Tibial nerve (tissue), 4 donors: ENCODE measurements at regions not wholly inside any gene's neighbourhood (a gene's known extent, or its start where the extent isn't known, plus 50 kb on each side); places are given as distances from the start of the nearest gene placed in this dataset.

ENCODE experiments used
- DNase-seq, 2 donors: peaks; one replicate each; pipeline ENCODE4 v3.0.0-alpha.2; 2019; ENCODE audit warnings: low spot score in 2 of 2
- H3K27ac ChIP-seq, 4 donors: fragments of 200-600 bp; sonication (generic) in 3 of 4; one replicate each; pipeline ENCODE4 v1.5.1; 2017 to 2019; ENCODE audit warnings: mild to moderate bottlenecking in 1 of 4
- H3K27me3 ChIP-seq, 2 donors: fragments of 200-600 bp; sonication (generic) in 1 of 2; one replicate each; pipeline versions ENCODE4 v1.5.1 to v1.6.0; 2017 to 2019
- H3K36me3 ChIP-seq, 3 donors: fragments of 200-600 bp; sonication (generic); one replicate each; pipeline ENCODE4 v1.5.1; 2018 to 2019
- H3K4me1 ChIP-seq, 4 donors: fragments of 200-600 bp; sonication (generic) in 3 of 4; one replicate each; pipeline ENCODE4 v1.5.1; 2017 to 2019
- H3K4me3 ChIP-seq, 4 donors: fragments of 200-600 bp; sonication (generic) in 3 of 4; one replicate each; pipeline ENCODE4 v1.5.1; 2017 to 2019; ENCODE audit warnings: mild to moderate bottlenecking in 1 of 4, moderate library complexity in 1 of 4
- H3K9me3 ChIP-seq, 4 donors: fragments of 200-600 bp; sonication (generic) in 3 of 4; one replicate each; pipeline ENCODE4 v1.5.1; 2017 to 2019
- CTCF ChIP-seq, 5 experiments: fragments of 200-600 bp in 3 of 5; fragments of 450-650 bp in 2 of 5; sonication (generic) in 3 of 5; IDR thresholded peaks; one replicate each; pipeline ENCODE4 v1.5.1; 2016 to 2019; ENCODE audit warnings: antibody characterized with exemption in 5 of 5, mild to moderate bottlenecking in 3 of 5, moderate library complexity in 2 of 5
- EP300 ChIP-seq, 2 donors: sonication (generic); formaldehyde crosslinking; IDR thresholded peaks; one replicate each; pipeline ENCODE4 v1.6.1; 2017; ENCODE audit warnings: antibody characterized with exemption in 2 of 2, mild to moderate bottlenecking in 1 of 2
- POLR2A ChIP-seq, 2 donors: fragments of 450-650 bp; IDR thresholded peaks; one replicate each; pipeline ENCODE4 v1.6.1; 2017; ENCODE audit warnings: antibody characterized with exemption in 2 of 2, mild to moderate bottlenecking in 2 of 2, moderate library complexity in 2 of 2
- WGBS, 2 donors: methylation state at CpG; one replicate each; pipeline ENCODE4 v1.1.5; 2018; 5-methylcytosine and 5-hydroxymethylcytosine counted together

GRCh38 chr4:104123021-104123420 is 371.7 kb downstream of the CXXC4 start:
- no peak for DNase-seq
- H3K9me3 ChIP-seq, result no peaks in the 10 kb centered on the region
- no peaks in the 10 kb centered on the region for H3K36me3 ChIP-seq
- 63 to 73% methylated on average over 4 of the region's 4 CpGs for WGBS, 2 donors
- H3K27me3 ChIP-seq, result no peaks in the 10 kb centered on the region
- no peaks in the 10 kb centered on the region for H3K4me1 ChIP-seq
- no peak overlapping the region for H3K27ac ChIP-seq
- no peak overlapping the region for H3K4me3 ChIP-seq
- no peak for TF ChIP-seq CTCF (IDR thresholded peaks at IDR 0.05)
- TF ChIP-seq EP300 (IDR thresholded peaks at IDR 0.05), result no peak
- no peak for TF ChIP-seq POLR2A (IDR thresholded peaks at IDR 0.05)

GRCh38 chr4:104117776-104118175 is 376.9 kb downstream of the CXXC4 start:
- no peak for DNase-seq
- no peaks in the 10 kb centered on the region for H3K27me3 ChIP-seq

GRCh38 chr4:104113850-104114249 is 380.8 kb downstream of the CXXC4 start:
- Histone ChIP-seq H3K36me3 (no peaks in the 10 kb centered on the region), H3K4me1 (no peaks in the 10 kb centered on the region), H3K27ac (no peak overlapping the region), H3K27me3 (no peaks in the 10 kb centered on the region), H3K9me3 (no peaks in the 10 kb centered on the region), H3K4me3 (no peak overlapping the region)
- 81 to 83% methylated on average over 3 of the region's 3 CpGs for WGBS, 2 donors
- DNase-seq, result no peak
- TF ChIP-seq POLR2A (IDR thresholded peaks at IDR 0.05), result no peak
- TF ChIP-seq CTCF (IDR thresholded peaks at IDR 0.05), result no peak
- TF ChIP-seq EP300 (IDR thresholded peaks at IDR 0.05), result no peak

More at GRCh38 chr4:104117776-104118175, 376.9 kb downstream of the CXXC4 start:
- H3K4me1 ChIP-seq, result no peaks in the 10 kb centered on the region
- WGBS, 2 donors, result 41 to 47% methylated on average over 1 of the region's 1 CpG
- H3K4me3 ChIP-seq, result no peak overlapping the region
- no peaks in the 10 kb centered on the region for H3K9me3 ChIP-seq
- H3K27ac ChIP-seq, result no peak overlapping the region
- no peaks in the 10 kb centered on the region for H3K36me3 ChIP-seq
- TF ChIP-seq CTCF (IDR thresholded peaks at IDR 0.05), result no peak
- TF ChIP-seq POLR2A (IDR thresholded peaks at IDR 0.05), result no peak
- TF ChIP-seq EP300 (IDR thresholded peaks at IDR 0.05), result no peak

GRCh38 chr4:104099141-104099540 is 379.4 kb upstream of the TACR3 start:
- Histone ChIP-seq H3K36me3 (no peaks in the 10 kb centered on the region), H3K27ac (no peak overlapping the region), H3K27me3 (no peaks in the 10 kb centered on the region), H3K4me1 (no peaks in the 10 kb centered on the region), H3K4me3 (no peak overlapping the region), H3K9me3 (peaks cover 0 to 27% (median 3%) of the 10 kb centered on the region in 4 donors)
- DNase-seq, result no peak
- TF ChIP-seq EP300 (IDR thresholded peaks at IDR 0.05) (no peak), CTCF (IDR thresholded peaks at IDR 0.05) (no peak), POLR2A (IDR thresholded peaks at IDR 0.05) (no peak)

GRCh38 chr4:104093247-104093646 is 373.5 kb upstream of the TACR3 start:
- Histone ChIP-seq H3K36me3 (no peaks in the 10 kb centered on the region), H3K27me3 (no peaks in the 10 kb centered on the region), H3K9me3 (peaks cover 0 to 17% (median 3%) of the 10 kb centered on the region in 4 donors), H3K4me3 (no peak overlapping the region), H3K4me1 (no peaks in the 10 kb centered on the region), H3K27ac (no peak overlapping the region)
- no peak for TF ChIP-seq EP300 (IDR thresholded peaks at IDR 0.05)
- TF ChIP-seq POLR2A (IDR thresholded peaks at IDR 0.05), result no peak
- no peak for TF ChIP-seq CTCF (IDR thresholded peaks at IDR 0.05)
- no peak for DNase-seq
